Ascending aorta (tissue), 2 donors: ENCODE measurements at regions not wholly inside any gene's neighbourhood (a gene's known extent, or its start where the extent isn't known, plus 50 kb on each side); places are given as distances from the start of the nearest gene placed in this dataset.

Source experiments
- DNase-seq, 2 donors: peaks; one replicate each; pipeline ENCODE4 v3.0.0-alpha.2; 2019; ENCODE audit warnings: low spot score in 2 of 2
- H3K27ac ChIP-seq, 2 donors: fragments of 200-600 bp; sonication (generic); one replicate each; pipeline ENCODE4 v1.5.1; 2016 to 2017; ENCODE audit warnings: mild to moderate bottlenecking in 1 of 2
- H3K27me3 ChIP-seq: fragments of 200-600 bp; sonication (generic); one replicate; pipeline ENCODE4 v1.5.1; 2017
- H3K36me3 ChIP-seq, 2 donors: fragments of 200-600 bp; sonication (generic); one replicate each; pipeline ENCODE4 v1.5.1; 2016
- H3K4me1 ChIP-seq, 2 donors: fragments of 200-600 bp; sonication (generic); one replicate each; pipeline ENCODE4 v1.5.1; 2016 to 2017; ENCODE audit warnings: mild to moderate bottlenecking in 1 of 2
- H3K4me3 ChIP-seq, 2 donors: fragments of 200-600 bp; sonication (generic); one replicate each; pipeline ENCODE4 v1.5.1; 2016 to 2017; ENCODE audit warnings: mild to moderate bottlenecking in 1 of 2
- H3K9me3 ChIP-seq, 2 donors: fragments of 200-600 bp; sonication (generic); one replicate each; pipeline ENCODE4 v1.5.1; 2016
- intact Hi-C: fragments of 100-400 bp; cut with DNase I; formaldehyde crosslinking; loops from one replicate; pipeline ENCODE4 v1.15.1; 2023
- TF ChIP-seq, protein P1 (sequence below), 3 experiments: fragments of 200-600 bp in 2 of 3; fragments of 450-650 bp in 1 of 3; sonication (generic) in 2 of 3; IDR thresholded peaks; one replicate each; pipeline ENCODE4 v1.5.1; 2016 to 2019; ENCODE audit warnings: antibody characterized with exemption in 3 of 3, mild to moderate bottlenecking in 1 of 3, moderate library complexity in 1 of 3

DNA sequence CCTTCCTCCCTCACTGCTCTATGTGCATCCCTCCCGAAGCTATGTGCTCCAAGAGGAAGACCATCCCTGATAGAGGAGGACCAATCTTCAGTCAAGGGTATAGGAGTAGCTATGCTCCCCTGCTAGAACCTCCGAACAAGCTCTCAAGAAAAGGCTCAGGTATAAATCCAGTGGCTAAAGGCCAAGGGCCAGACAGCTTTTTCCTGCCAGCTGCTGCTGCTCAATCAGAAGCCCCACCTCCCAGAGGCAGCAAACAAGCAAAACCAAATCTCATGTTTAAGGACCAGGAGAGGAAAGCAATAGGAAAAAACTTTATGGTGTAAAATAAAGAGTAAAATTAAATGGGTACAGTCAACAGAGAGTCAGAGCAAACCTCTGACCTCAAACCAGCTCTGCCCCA is 187.2 kb downstream of the FGFR2 start:
- TF ChIP-seq, protein P1, sequence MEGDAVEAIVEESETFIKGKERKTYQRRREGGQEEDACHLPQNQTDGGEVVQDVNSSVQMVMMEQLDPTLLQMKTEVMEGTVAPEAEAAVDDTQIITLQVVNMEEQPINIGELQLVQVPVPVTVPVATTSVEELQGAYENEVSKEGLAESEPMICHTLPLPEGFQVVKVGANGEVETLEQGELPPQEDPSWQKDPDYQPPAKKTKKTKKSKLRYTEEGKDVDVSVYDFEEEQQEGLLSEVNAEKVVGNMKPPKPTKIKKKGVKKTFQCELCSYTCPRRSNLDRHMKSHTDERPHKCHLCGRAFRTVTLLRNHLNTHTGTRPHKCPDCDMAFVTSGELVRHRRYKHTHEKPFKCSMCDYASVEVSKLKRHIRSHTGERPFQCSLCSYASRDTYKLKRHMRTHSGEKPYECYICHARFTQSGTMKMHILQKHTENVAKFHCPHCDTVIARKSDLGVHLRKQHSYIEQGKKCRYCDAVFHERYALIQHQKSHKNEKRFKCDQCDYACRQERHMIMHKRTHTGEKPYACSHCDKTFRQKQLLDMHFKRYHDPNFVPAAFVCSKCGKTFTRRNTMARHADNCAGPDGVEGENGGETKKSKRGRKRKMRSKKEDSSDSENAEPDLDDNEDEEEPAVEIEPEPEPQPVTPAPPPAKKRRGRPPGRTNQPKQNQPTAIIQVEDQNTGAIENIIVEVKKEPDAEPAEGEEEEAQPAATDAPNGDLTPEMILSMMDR (IDR thresholded peaks at IDR 0.05): no peak
- no peak for DNase-seq
- Histone ChIP-seq H3K27me3 (no peaks in the 10 kb centered on the region), H3K9me3 (no peaks in the 10 kb centered on the region), H3K27ac (no peak overlapping the region), H3K4me3 (no peak overlapping the region), H3K36me3 (no peaks in the 10 kb centered on the region), H3K4me1 (no peaks in the 10 kb centered on the region)
- intact Hi-C loops: no loop called here

DNA sequence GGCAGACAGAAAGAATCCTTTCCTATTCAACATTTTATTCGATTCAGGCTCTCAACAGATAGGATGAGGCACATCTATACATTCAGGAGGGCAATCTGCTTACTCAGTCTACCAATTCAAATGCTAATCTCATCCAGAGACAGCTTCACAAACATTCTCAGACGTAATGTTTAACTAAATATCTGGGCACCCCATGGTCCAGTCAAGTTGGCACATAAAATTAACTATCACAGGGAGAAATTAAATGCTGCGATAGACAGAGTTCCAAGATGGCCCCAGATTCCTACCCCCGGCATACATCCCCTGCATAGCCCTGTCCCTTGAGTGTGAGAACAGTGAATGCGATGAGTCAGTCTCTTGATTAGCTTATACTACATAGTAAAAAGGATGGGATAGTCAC is 184.3 kb downstream of the FGFR2 start:
- Histone ChIP-seq H3K4me1 (no peaks in the 10 kb centered on the region), H3K9me3 (no peaks in the 10 kb centered on the region), H3K4me3 (no peak overlapping the region), H3K27me3 (no peaks in the 10 kb centered on the region), H3K27ac (no peak overlapping the region), H3K36me3 (no peaks in the 10 kb centered on the region)
- intact Hi-C loops: no loop called here
- DNase-seq: no peak
- TF ChIP-seq, protein P1 (IDR thresholded peaks at IDR 0.05): no peak

DNA sequence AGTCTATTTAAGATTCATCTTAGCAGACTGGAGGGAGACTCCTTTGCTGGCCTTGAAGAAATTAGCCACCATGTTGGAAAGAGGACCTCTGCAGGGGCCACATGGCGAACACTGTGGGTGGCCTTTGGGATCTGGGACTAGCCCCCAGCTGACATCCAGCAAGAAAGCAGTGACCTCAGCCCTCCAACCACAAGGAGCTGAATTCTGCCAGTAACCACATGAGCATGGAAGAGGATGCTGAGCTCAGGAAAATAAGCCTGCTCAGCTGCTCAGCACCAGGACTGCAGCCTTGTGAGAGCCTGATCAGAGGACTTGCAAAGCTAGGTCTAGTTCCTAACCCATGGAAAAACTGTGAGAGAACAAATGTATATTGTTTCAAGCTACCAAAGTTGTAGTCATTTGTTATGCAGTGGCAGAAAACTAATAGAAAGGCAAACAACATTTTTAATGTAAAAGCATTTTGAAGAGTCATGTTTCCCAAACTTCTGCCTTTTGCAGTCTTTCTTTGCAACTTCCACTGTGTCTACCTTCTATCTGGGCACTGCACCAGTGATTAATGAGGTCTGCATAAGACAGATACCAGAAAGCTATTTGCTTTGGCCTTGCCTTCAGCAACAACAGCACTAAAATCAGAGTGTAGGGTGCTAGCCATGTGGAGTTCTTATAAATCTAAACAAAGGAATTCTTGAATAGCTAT is 183.7 kb downstream of the FGFR2 start:
- Histone ChIP-seq H3K4me3 (no peak overlapping the region), H3K27me3 (no peaks in the 10 kb centered on the region), H3K27ac (no peak overlapping the region), H3K9me3 (no peaks in the 10 kb centered on the region), H3K4me1 (no peaks in the 10 kb centered on the region), H3K36me3 (no peaks in the 10 kb centered on the region)
- DNase-seq: no peak
- intact Hi-C loops: no loop called here
- TF ChIP-seq, protein P1 (IDR thresholded peaks at IDR 0.05): no peak

- H3K27me3 ChIP-seq: no peaks in the 10 kb centered on the region
- no peaks in the 10 kb centered on the region for H3K36me3 ChIP-seq
- intact Hi-C loops: no loop called here
- DNase-seq: no peak
- H3K27ac ChIP-seq: no peak overlapping the region
- no peak overlapping the region for H3K4me3 ChIP-seq
- no peaks in the 10 kb centered on the region for H3K4me1 ChIP-seq
- H3K9me3 ChIP-seq: no peaks in the 10 kb centered on the region
- TF ChIP-seq, protein P1 (IDR thresholded peaks at IDR 0.05): no peak
Measured at GRCh38 chr10:121415063-121415399, 183.2 kb downstream of the FGFR2 start.

- H3K36me3 ChIP-seq: no peaks in the 10 kb centered on the region
- H3K9me3 ChIP-seq: no peaks in the 10 kb centered on the region
- no peaks in the 10 kb centered on the region for H3K27me3 ChIP-seq
- no peaks in the 10 kb centered on the region for H3K4me1 ChIP-seq
- TF ChIP-seq, protein P1 (IDR thresholded peaks at IDR 0.05): no peak
- intact Hi-C loops: no loop called here
- H3K27ac ChIP-seq: no peak overlapping the region
- peak in 1 of 2 donors; percentile 7 for DNase-seq
- H3K4me3 ChIP-seq: no peak overlapping the region
Measured at GRCh38 chr10:121416071-121416470, 182.2 kb downstream of the FGFR2 start.

DNA sequence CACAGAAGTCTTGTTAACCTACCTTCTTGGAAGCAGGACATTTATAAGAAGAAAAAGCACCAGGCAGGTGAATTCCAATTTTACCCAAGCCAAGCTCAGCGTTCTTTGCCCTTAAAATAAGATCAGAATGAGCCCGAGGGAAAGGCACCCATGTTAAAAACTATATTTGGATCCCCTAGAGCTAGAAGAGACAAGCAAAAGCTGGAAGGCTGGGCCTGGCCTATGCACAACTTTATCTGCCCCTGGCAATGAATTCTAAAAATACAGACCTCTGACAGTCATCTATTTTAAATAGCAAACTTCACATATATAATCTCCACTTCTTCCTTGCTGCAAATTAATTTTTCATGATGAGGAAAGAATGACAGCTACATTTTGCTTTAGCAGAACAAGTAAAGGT is 180.9 kb downstream of the FGFR2 start:
- H3K36me3 ChIP-seq: no peaks in the 10 kb centered on the region
- intact Hi-C loops: no loop called here
- H3K9me3 ChIP-seq: no peaks in the 10 kb centered on the region
- H3K4me3 ChIP-seq: no peak overlapping the region
- H3K27me3 ChIP-seq: no peaks in the 10 kb centered on the region
- TF ChIP-seq, protein P1 (IDR thresholded peaks at IDR 0.05): no peak
- DNase-seq: no peak
- no peak overlapping the region for H3K27ac ChIP-seq
- no peaks in the 10 kb centered on the region for H3K4me1 ChIP-seq
